ENCODE measurements at regions not wholly inside any gene's neighbourhood (a gene's known extent, or its start where the extent isn't known, plus 50 kb on each side); places are given as distances from the start of the nearest gene placed in this dataset.
A peak's percentile ranks its signal among the peaks of the same experiment; 100 is the strongest.

GRCh38 chr12:89179245-89179644 lies 173.1 kb downstream of the DUSP6 start:
- DNase-seq = no peak
- TF ChIP-seq POLR2A (IDR thresholded peaks at IDR 0.05; ENCODE audit: low read length) = no peak
- TF ChIP-seq GATA1 (IDR thresholded peaks at IDR 0.05; ENCODE audit: low read depth, low read length) = no peak

GRCh38 chr12:89177802-89178395 lies 174.4 kb downstream of the DUSP6 start:
- no peak for DNase-seq
- TF ChIP-seq POLR2A (IDR thresholded peaks at IDR 0.05; ENCODE audit: low read length) (no peak), GATA1 (IDR thresholded peaks at IDR 0.05; ENCODE audit: low read depth, low read length) (no peak)

- DNase-seq = no peak
- TF ChIP-seq GATA1 (IDR thresholded peaks at IDR 0.05; ENCODE audit: low read depth, low read length) = no peak
- no peak for TF ChIP-seq POLR2A (IDR thresholded peaks at IDR 0.05; ENCODE audit: low read length)
Observed at GRCh38 chr12:89176676-89177075, 175.6 kb downstream of the DUSP6 start.

GRCh38 chr12:89173678-89174077 lies 178.6 kb downstream of the DUSP6 start:
- no peak for DNase-seq
- no peak for TF ChIP-seq POLR2A (IDR thresholded peaks at IDR 0.05; ENCODE audit: low read length)
- TF ChIP-seq GATA1 (IDR thresholded peaks at IDR 0.05; ENCODE audit: low read depth, low read length) = no peak

GRCh38 chr12:89173096-89173495 lies 179.2 kb downstream of the DUSP6 start:
- TF ChIP-seq GATA1 (IDR thresholded peaks at IDR 0.05; ENCODE audit: low read depth, low read length) (no peak), POLR2A (IDR thresholded peaks at IDR 0.05; ENCODE audit: low read length) (no peak)
- DNase-seq = no peak

- TF ChIP-seq GATA1 (IDR thresholded peaks at IDR 0.05; ENCODE audit: low read depth, low read length) = no peak
- no peak for TF ChIP-seq POLR2A (IDR thresholded peaks at IDR 0.05; ENCODE audit: low read length)
- DNase-seq = no peak
Observed at GRCh38 chr12:89172224-89172623, 180.1 kb downstream of the DUSP6 start.

- TF ChIP-seq GATA1 (IDR thresholded peaks at IDR 0.05; ENCODE audit: low read depth, low read length) (no peak), POLR2A (IDR thresholded peaks at IDR 0.05; ENCODE audit: low read length) (no peak)
- no peak for DNase-seq
Observed at GRCh38 chr12:89169321-89169720, 183.0 kb downstream of the DUSP6 start.

GRCh38 chr12:89167986-89168385 lies 184.3 kb downstream of the DUSP6 start:
- DNase-seq = no peak
- no peak for TF ChIP-seq GATA1 (IDR thresholded peaks at IDR 0.05; ENCODE audit: low read depth, low read length)
- TF ChIP-seq POLR2A (IDR thresholded peaks at IDR 0.05; ENCODE audit: low read length) = no peak

- TF ChIP-seq POLR2A (IDR thresholded peaks at IDR 0.05; ENCODE audit: low read length) = no peak
- TF ChIP-seq GATA1 (IDR thresholded peaks at IDR 0.05; ENCODE audit: low read depth, low read length) = no peak
- DNase-seq = peak; percentile 2 to 19
Observed at GRCh38 chr12:89166525-89166934, 185.8 kb downstream of the DUSP6 start.

GRCh38 chr12:89166121-89166520 lies 186.2 kb downstream of the DUSP6 start:
- no peak for DNase-seq
- TF ChIP-seq GATA1 (IDR thresholded peaks at IDR 0.05; ENCODE audit: low read depth, low read length) (no peak), POLR2A (IDR thresholded peaks at IDR 0.05; ENCODE audit: low read length) (no peak)

GRCh38 chr12:89165703-89166102 lies 186.6 kb downstream of the DUSP6 start:
- DNase-seq = no peak
- TF ChIP-seq GATA1 (IDR thresholded peaks at IDR 0.05; ENCODE audit: low read depth, low read length) = no peak
- no peak for TF ChIP-seq POLR2A (IDR thresholded peaks at IDR 0.05; ENCODE audit: low read length)

GRCh38 chr12:89163918-89164317 lies 188.4 kb downstream of the DUSP6 start:
- no peak for TF ChIP-seq GATA1 (IDR thresholded peaks at IDR 0.05; ENCODE audit: low read depth, low read length)
- no peak for TF ChIP-seq POLR2A (IDR thresholded peaks at IDR 0.05; ENCODE audit: low read length)
- DNase-seq = no peak

- DNase-seq = peak; percentile 45 to 73
- TF ChIP-seq POLR2A (IDR thresholded peaks at IDR 0.05; ENCODE audit: low read length) (no peak), GATA1 (IDR thresholded peaks at IDR 0.05; ENCODE audit: low read depth, low read length) (no peak)
Observed at GRCh38 chr12:89162589-89163261, 189.6 kb downstream of the DUSP6 start.

GRCh38 chr12:89161557-89161956 lies 190.7 kb downstream of the DUSP6 start:
- TF ChIP-seq POLR2A (IDR thresholded peaks at IDR 0.05; ENCODE audit: low read length) = no peak
- no peak for TF ChIP-seq GATA1 (IDR thresholded peaks at IDR 0.05; ENCODE audit: low read depth, low read length)
- no peak for DNase-seq

GRCh38 chr12:89160716-89161123 lies 191.6 kb downstream of the DUSP6 start:
- TF ChIP-seq GATA1 (IDR thresholded peaks at IDR 0.05; ENCODE audit: low read depth, low read length) (no peak), POLR2A (IDR thresholded peaks at IDR 0.05; ENCODE audit: low read length) (no peak)

More at GRCh38 chr12:89160716-89161123, 191.6 kb downstream of the DUSP6 start:
- peak; percentile 27 to 45 for DNase-seq
